DOHH2 (cell line): ENCODE measurements at regions not wholly inside any gene's neighbourhood (a gene's known extent, or its start where the extent isn't known, plus 50 kb on each side); places are given as distances from the start of the nearest gene placed in this dataset.

Experiments used
- EZH2phosphoT487 ChIP-seq: fragments of 200-600 bp; sonication (generic); IDR thresholded peaks from 2 replicates; pipeline ENCODE4 v1.6.1; 2017; ENCODE audit warnings: borderline replicate concordance, mild to moderate bottlenecking, antibody characterized with exemption, low read length, moderate library complexity, mixed read lengths
- TF ChIP-seq, protein P1 (sequence below): fragments of 200-600 bp; sonication (generic); IDR thresholded peaks from one replicate; pipeline ENCODE4 v1.5.1; 2014; ENCODE audit warnings: antibody characterized with exemption, mild to moderate bottlenecking, low read depth, low read length; ENCODE audit not compliant: poor library complexity, severe bottlenecking

- TF ChIP-seq, protein P1, sequence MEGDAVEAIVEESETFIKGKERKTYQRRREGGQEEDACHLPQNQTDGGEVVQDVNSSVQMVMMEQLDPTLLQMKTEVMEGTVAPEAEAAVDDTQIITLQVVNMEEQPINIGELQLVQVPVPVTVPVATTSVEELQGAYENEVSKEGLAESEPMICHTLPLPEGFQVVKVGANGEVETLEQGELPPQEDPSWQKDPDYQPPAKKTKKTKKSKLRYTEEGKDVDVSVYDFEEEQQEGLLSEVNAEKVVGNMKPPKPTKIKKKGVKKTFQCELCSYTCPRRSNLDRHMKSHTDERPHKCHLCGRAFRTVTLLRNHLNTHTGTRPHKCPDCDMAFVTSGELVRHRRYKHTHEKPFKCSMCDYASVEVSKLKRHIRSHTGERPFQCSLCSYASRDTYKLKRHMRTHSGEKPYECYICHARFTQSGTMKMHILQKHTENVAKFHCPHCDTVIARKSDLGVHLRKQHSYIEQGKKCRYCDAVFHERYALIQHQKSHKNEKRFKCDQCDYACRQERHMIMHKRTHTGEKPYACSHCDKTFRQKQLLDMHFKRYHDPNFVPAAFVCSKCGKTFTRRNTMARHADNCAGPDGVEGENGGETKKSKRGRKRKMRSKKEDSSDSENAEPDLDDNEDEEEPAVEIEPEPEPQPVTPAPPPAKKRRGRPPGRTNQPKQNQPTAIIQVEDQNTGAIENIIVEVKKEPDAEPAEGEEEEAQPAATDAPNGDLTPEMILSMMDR, result no peak
- no peak for TF ChIP-seq EZH2phosphoT487
Measured at GRCh38 chr2:145546091-145546490, 1026.2 kb upstream of the ZEB2 start.
